Activated naive CD8-positive, alpha-beta T cell treated with anti-CD3 and anti-CD28 coated beads, Interleukin-2, amount 50 U/mL, for 24 hours (primary cell): ENCODE measurements at regions not wholly inside any gene's neighbourhood (a gene's known extent, or its start where the extent isn't known, plus 50 kb on each side); places are given as distances from the start of the nearest gene placed in this dataset.

Source experiments
- ATAC-seq: fragments of 150-1000 bp; cut with Tn5 transposase; one replicate; pipeline ENCODE4 v1.10.0; 2021
- DNase-seq: peaks from one replicate; pipeline ENCODE4 v3.0.0; 2021
- H3K27ac Mint-ChIP-seq: one replicate; pipeline ENCODE4 v1.8.0; 2021; ENCODE audit warnings: mild to moderate bottlenecking, mixed read lengths
- H3K27me3 Mint-ChIP-seq: one replicate; pipeline ENCODE4 v1.8.0; 2021; ENCODE audit warnings: mixed read lengths
- H3K36me3 Mint-ChIP-seq: one replicate; pipeline ENCODE4 v1.8.0; 2021; ENCODE audit warnings: low read depth, mixed read lengths
- H3K4me1 Mint-ChIP-seq: one replicate; pipeline ENCODE4 v1.8.0; 2021; ENCODE audit warnings: mixed read lengths
- H3K4me3 Mint-ChIP-seq: one replicate; pipeline ENCODE4 v1.8.0; 2021; ENCODE audit warnings: mild to moderate bottlenecking, moderate library complexity, mixed read lengths
- H3K9me3 Mint-ChIP-seq: one replicate; pipeline ENCODE4 v1.8.0; 2021; ENCODE audit warnings: mixed read lengths

DNA sequence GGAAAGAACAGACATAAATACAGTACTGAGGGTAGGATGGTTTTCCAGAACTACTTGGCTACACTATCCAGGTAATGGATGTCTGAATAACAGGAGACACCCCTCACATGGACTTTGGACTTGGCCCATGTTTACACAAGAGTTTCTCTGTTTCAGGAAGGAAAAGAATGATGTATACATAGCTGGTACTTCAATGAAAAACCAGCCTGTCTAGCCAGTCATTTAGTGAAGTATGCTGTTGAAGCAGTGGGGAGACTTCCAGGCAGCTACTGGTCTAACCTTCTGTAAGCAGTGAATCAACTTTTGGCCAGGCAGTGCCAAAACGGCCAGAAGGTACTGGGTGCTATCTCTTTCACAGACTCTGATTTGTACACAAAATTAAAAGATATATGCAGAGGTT lies 135.0 kb downstream of the MBL2 start:
- H3K4me1 Mint-ChIP-seq: no peaks in the 10 kb centered on the region
- DNase-seq: no peak
- no peaks in the 10 kb centered on the region for H3K36me3 Mint-ChIP-seq
- ATAC-seq: no peak
- no peaks in the 10 kb centered on the region for H3K9me3 Mint-ChIP-seq
- H3K4me3 Mint-ChIP-seq: no peak overlapping the region
- H3K27me3 Mint-ChIP-seq: no peaks in the 10 kb centered on the region
- H3K27ac Mint-ChIP-seq: no peak overlapping the region

DNA sequence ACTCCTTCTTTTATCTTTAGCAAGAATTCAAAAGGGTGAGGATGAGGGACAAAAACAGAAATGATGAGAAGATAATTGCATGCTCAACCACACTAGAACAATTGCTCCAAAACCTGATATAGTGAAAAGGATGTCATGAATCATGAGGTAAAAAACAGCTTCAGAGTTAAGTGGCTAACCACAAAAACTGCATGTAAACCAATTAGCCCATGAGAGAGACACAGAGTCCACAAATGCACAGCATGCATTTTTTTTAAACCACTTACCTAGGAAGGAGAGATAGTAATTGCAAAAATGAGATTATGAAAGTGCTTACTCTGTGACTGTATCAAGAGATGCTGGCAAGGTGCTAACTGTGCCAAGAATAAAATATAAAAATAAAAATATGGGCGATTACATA lies 132.9 kb downstream of the MBL2 start:
- no peaks in the 10 kb centered on the region for H3K36me3 Mint-ChIP-seq
- H3K9me3 Mint-ChIP-seq: no peaks in the 10 kb centered on the region
- no peaks in the 10 kb centered on the region for H3K4me1 Mint-ChIP-seq
- no peak overlapping the region for H3K27ac Mint-ChIP-seq
- no peak overlapping the region for H3K4me3 Mint-ChIP-seq
- ATAC-seq: no peak
- no peaks in the 10 kb centered on the region for H3K27me3 Mint-ChIP-seq
- no peak for DNase-seq

- no peaks in the 10 kb centered on the region for H3K9me3 Mint-ChIP-seq
- H3K4me1 Mint-ChIP-seq: no peaks in the 10 kb centered on the region
- ATAC-seq (no peak), DNase-seq (no peak)
- no peaks in the 10 kb centered on the region for H3K27me3 Mint-ChIP-seq
- H3K36me3 Mint-ChIP-seq: no peaks in the 10 kb centered on the region
- H3K27ac Mint-ChIP-seq: no peak overlapping the region
- H3K4me3 Mint-ChIP-seq: no peak overlapping the region
Observed at GRCh38 chr10:52642208-52642607, 130.4 kb downstream of the MBL2 start.

- DNase-seq: peak; percentile 25
- H3K4me1 Mint-ChIP-seq: no peaks in the 10 kb centered on the region
- no peak overlapping the region for H3K27ac Mint-ChIP-seq
- no peaks in the 10 kb centered on the region for H3K36me3 Mint-ChIP-seq
- no peak overlapping the region for H3K4me3 Mint-ChIP-seq
- H3K9me3 Mint-ChIP-seq: no peaks in the 10 kb centered on the region
- no peak for ATAC-seq
- no peaks in the 10 kb centered on the region for H3K27me3 Mint-ChIP-seq
Observed at GRCh38 chr10:52644373-52645186, 128.0 kb downstream of the MBL2 start.

GRCh38 chr10:52645187-52645758 lies 127.3 kb downstream of the MBL2 start:
- Mint-ChIP-seq H3K36me3 (no peaks in the 10 kb centered on the region), H3K27ac (no peak overlapping the region), H3K9me3 (no peaks in the 10 kb centered on the region), H3K4me1 (no peaks in the 10 kb centered on the region), H3K27me3 (no peaks in the 10 kb centered on the region), H3K4me3 (no peak overlapping the region)
- DNase-seq (no peak), ATAC-seq (no peak)

- Mint-ChIP-seq H3K27me3 (no peaks in the 10 kb centered on the region), H3K9me3 (no peaks in the 10 kb centered on the region), H3K36me3 (no peaks in the 10 kb centered on the region), H3K4me1 (peaks cover 2% of the 10 kb centered on the region), H3K4me3 (no peak overlapping the region), H3K27ac (no peak overlapping the region)
- no peak for ATAC-seq
- DNase-seq: no peak
Observed at GRCh38 chr10:52649511-52649910, 123.1 kb downstream of the MBL2 start.

DNA sequence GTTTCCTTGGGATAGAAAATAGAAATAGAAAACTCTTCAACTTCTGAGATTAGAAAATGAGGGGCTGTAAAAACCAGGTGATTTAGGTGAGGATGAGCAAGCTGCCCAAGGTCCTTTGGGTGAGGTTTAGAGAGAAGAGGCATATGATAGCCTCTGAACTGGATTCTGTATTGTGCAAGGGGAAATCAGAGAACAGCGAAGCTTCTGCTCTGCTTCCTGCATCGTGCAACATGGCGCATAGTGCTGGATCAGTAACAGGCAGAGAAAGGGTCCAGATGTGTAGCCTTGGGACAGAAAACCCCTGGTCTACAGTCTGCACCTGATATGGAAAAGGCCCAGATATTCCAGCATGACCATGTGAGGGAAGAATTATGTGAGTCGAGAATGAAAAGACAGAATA lies 121.7 kb downstream of the MBL2 start:
- Mint-ChIP-seq H3K36me3 (no peaks in the 10 kb centered on the region), H3K9me3 (no peaks in the 10 kb centered on the region), H3K4me3 (no peak overlapping the region), H3K27ac (no peak overlapping the region), H3K4me1 (peaks cover 2% of the 10 kb centered on the region), H3K27me3 (no peaks in the 10 kb centered on the region)
- ATAC-seq: no peak
- DNase-seq: no peak

GRCh38 chr10:52651293-52651692 lies 121.3 kb downstream of the MBL2 start:
- no peak for DNase-seq
- no peaks in the 10 kb centered on the region for H3K36me3 Mint-ChIP-seq
- no peaks in the 10 kb centered on the region for H3K27me3 Mint-ChIP-seq
- H3K27ac Mint-ChIP-seq: no peak overlapping the region
- H3K4me1 Mint-ChIP-seq: peaks cover 2% of the 10 kb centered on the region
- ATAC-seq: no peak
- H3K4me3 Mint-ChIP-seq: no peak overlapping the region
- no peaks in the 10 kb centered on the region for H3K9me3 Mint-ChIP-seq

GRCh38 chr10:52652431-52653262 lies 119.9 kb downstream of the MBL2 start:
- no peaks in the 10 kb centered on the region for H3K27me3 Mint-ChIP-seq
- H3K27ac Mint-ChIP-seq: no peak overlapping the region
- no peaks in the 10 kb centered on the region for H3K36me3 Mint-ChIP-seq
- ATAC-seq (no peak), DNase-seq (no peak)
- H3K4me1 Mint-ChIP-seq: peaks cover 2% of the 10 kb centered on the region
- no peak overlapping the region for H3K4me3 Mint-ChIP-seq
- H3K9me3 Mint-ChIP-seq: no peaks in the 10 kb centered on the region

GRCh38 chr10:52653263-52653909 lies 119.2 kb downstream of the MBL2 start:
- Mint-ChIP-seq H3K27ac (no peak overlapping the region), H3K36me3 (no peaks in the 10 kb centered on the region), H3K9me3 (no peaks in the 10 kb centered on the region), H3K27me3 (no peaks in the 10 kb centered on the region), H3K4me3 (no peak overlapping the region), H3K4me1 (peaks cover 2% of the 10 kb centered on the region)
- DNase-seq (no peak), ATAC-seq (no peak)

DNA sequence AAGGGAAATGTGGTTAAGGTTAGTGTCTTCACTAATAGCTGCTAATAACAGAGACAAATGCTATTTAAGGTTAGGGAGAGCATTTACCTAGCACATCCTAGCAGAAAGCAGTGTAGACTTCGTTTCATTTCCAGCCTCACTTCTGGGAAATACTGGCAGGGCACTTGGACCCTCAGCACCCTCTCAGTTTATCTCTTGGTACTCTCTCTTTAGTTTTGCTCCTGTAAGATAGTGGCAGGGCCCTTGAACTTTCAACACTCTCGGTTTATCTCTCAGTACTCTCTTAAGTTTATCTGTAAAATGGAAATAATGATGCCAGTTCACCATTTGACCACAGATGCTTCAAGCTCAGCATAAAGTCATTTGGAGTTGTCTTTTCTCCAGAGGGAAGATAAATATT lies 118.4 kb downstream of the MBL2 start:
- H3K4me1 Mint-ChIP-seq: peaks cover 2% of the 10 kb centered on the region
- H3K27ac Mint-ChIP-seq: no peak overlapping the region
- H3K36me3 Mint-ChIP-seq: no peaks in the 10 kb centered on the region
- no peak for ATAC-seq
- no peak for DNase-seq
- no peaks in the 10 kb centered on the region for H3K27me3 Mint-ChIP-seq
- H3K4me3 Mint-ChIP-seq: no peak overlapping the region
- no peaks in the 10 kb centered on the region for H3K9me3 Mint-ChIP-seq

- H3K27me3 Mint-ChIP-seq: no peaks in the 10 kb centered on the region
- H3K4me1 Mint-ChIP-seq: no peaks in the 10 kb centered on the region
- H3K9me3 Mint-ChIP-seq: peaks cover 4% of the 10 kb centered on the region
- DNase-seq (no peak), ATAC-seq (no peak)
- no peaks in the 10 kb centered on the region for H3K36me3 Mint-ChIP-seq
- H3K27ac Mint-ChIP-seq: no peak overlapping the region
- no peak overlapping the region for H3K4me3 Mint-ChIP-seq
Observed at GRCh38 chr10:52658112-52658511, 114.5 kb downstream of the MBL2 start.

DNA sequence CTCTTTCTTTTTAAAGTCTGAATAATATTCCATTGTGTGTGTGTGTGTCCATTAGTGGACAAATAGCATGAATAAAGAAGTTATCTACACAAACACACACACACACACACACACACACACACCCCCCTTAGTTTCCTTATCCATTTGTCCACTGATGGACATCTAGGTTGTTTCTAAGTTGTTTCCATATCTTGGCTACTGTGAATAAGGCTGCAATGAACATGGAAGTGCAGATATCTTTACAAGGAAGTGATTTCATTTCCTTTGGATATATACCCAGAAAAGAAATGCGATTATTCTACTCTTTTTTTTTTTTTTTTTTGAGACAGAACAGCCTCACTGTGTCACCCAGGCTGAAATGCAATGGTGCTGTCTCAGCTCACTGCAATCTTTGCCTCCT lies 113.5 kb downstream of the MBL2 start:
- no peak for DNase-seq
- Mint-ChIP-seq H3K36me3 (no peaks in the 10 kb centered on the region), H3K4me1 (no peaks in the 10 kb centered on the region), H3K27me3 (no peaks in the 10 kb centered on the region), H3K4me3 (no peak overlapping the region), H3K27ac (no peak overlapping the region), H3K9me3 (peaks cover 4% of the 10 kb centered on the region)
- ATAC-seq: no peak

GRCh38 chr10:52662256-52662655 lies 110.3 kb downstream of the MBL2 start:
- H3K4me3 Mint-ChIP-seq: no peak overlapping the region
- ATAC-seq: no peak
- H3K36me3 Mint-ChIP-seq: no peaks in the 10 kb centered on the region
- no peaks in the 10 kb centered on the region for H3K27me3 Mint-ChIP-seq
- DNase-seq: no peak
- no peaks in the 10 kb centered on the region for H3K4me1 Mint-ChIP-seq
- H3K27ac Mint-ChIP-seq: no peak overlapping the region
- peaks cover 20% of the 10 kb centered on the region for H3K9me3 Mint-ChIP-seq
